ENCODE measurements at regions not wholly inside any gene's neighbourhood (a gene's known extent, or its start where the extent isn't known, plus 50 kb on each side); places are given as distances from the start of the nearest gene placed in this dataset.

GRCh38 chr15:93562395-93563123 lies 473.5 kb upstream of the RGMA start:
- DNase-seq (ENCODE audit: low read depth, low spot score), result no peak

- no peak for DNase-seq (ENCODE audit: low read depth, low spot score)
Measured at GRCh38 chr15:93557696-93558095, 468.7 kb upstream of the RGMA start.

- DNase-seq (ENCODE audit: low read depth, low spot score), result no peak
Measured at GRCh38 chr15:93553167-93553935, 464.3 kb upstream of the RGMA start.

- DNase-seq (ENCODE audit: low read depth, low spot score), result no peak
Measured at GRCh38 chr15:93543093-93543492, 454.1 kb upstream of the RGMA start.

GRCh38 chr15:93527374-93528050 lies 438.5 kb upstream of the RGMA start:
- DNase-seq (ENCODE audit: low read depth, low spot score), result no peak

GRCh38 chr15:93524432-93524831 lies 435.4 kb upstream of the RGMA start:
- DNase-seq (ENCODE audit: low read depth, low spot score), result no peak

- DNase-seq (ENCODE audit: low read depth, low spot score), result no peak
Measured at GRCh38 chr15:93523481-93523880, 434.5 kb upstream of the RGMA start.

- DNase-seq (ENCODE audit: low read depth, low spot score), result peak; percentile 76
Measured at GRCh38 chr15:93520206-93520605, 431.2 kb upstream of the RGMA start.

- no peak for DNase-seq (ENCODE audit: low read depth, low spot score)
Measured at GRCh38 chr15:93519599-93519998, 430.6 kb upstream of the RGMA start.

GRCh38 chr15:93517176-93517575 lies 428.2 kb upstream of the RGMA start:
- no peak for DNase-seq (ENCODE audit: low read depth, low spot score)

- DNase-seq (ENCODE audit: low read depth, low spot score), result no peak
Measured at GRCh38 chr15:93515256-93516051, 426.4 kb upstream of the RGMA start.

- DNase-seq (ENCODE audit: low read depth, low spot score), result no peak
Measured at GRCh38 chr15:93506646-93507045, 417.6 kb upstream of the RGMA start.

GRCh38 chr15:93505506-93505905 lies 416.5 kb upstream of the RGMA start:
- no peak for DNase-seq (ENCODE audit: low read depth, low spot score)

- no peak for DNase-seq (ENCODE audit: low read depth, low spot score)
Measured at GRCh38 chr15:93501946-93502345, 412.9 kb upstream of the RGMA start.

- DNase-seq (ENCODE audit: low read depth, low spot score), result no peak
Measured at GRCh38 chr15:93500155-93500554, 411.1 kb upstream of the RGMA start.

GRCh38 chr15:93497291-93497690 lies 408.3 kb upstream of the RGMA start:
- DNase-seq (ENCODE audit: low read depth, low spot score), result no peak

GRCh38 chr15:93496888-93497287 lies 407.9 kb upstream of the RGMA start:
- DNase-seq (ENCODE audit: low read depth, low spot score), result no peak

- no peak for DNase-seq (ENCODE audit: low read depth, low spot score)
Measured at GRCh38 chr15:93495799-93496637, 407.0 kb upstream of the RGMA start.

GRCh38 chr15:93493172-93493571 lies 404.2 kb upstream of the RGMA start:
- DNase-seq (ENCODE audit: low read depth, low spot score), result no peak

GRCh38 chr15:93491291-93491690 lies 402.3 kb upstream of the RGMA start:
- no peak for DNase-seq (ENCODE audit: low read depth, low spot score)

- DNase-seq (ENCODE audit: low read depth, low spot score), result no peak
Measured at GRCh38 chr15:93488296-93488713, 399.3 kb upstream of the RGMA start.

Measured in ELF-1 (cell line).